CD4-positive, alpha-beta T cell (primary cell): ENCODE measurements at regions not wholly inside any gene's neighbourhood (a gene's known extent, or its start where the extent isn't known, plus 50 kb on each side); places are given as distances from the start of the nearest gene placed in this dataset.

ENCODE experiments used
- ATAC-seq: fragments of 200-7000 bp; cut with Tn5 transposase; one replicate; pipeline ENCODE4 v1.10.0; 2022; ENCODE audit warnings: mild to moderate bottlenecking; ENCODE audit not compliant: poor library complexity
- CTCF ChIA-PET: fragments of 350-600 bp; sonication (Branson Sonifier 250); formaldehyde crosslinking; loops from one replicate; lab custom pipeline; 2021; ENCODE audit warnings: antibody characterized with exemption, inconsistent platforms; lab: Charles Lee
- POLR2A ChIA-PET: fragments of 350-600 bp; sonication (Branson Sonifier 250); formaldehyde crosslinking; loops from one replicate; lab custom pipeline; 2021; ENCODE audit warnings: antibody characterized with exemption, inconsistent platforms; lab: Charles Lee
- DNase-seq, 14 experiments: peaks; one replicate each; pipeline ENCODE4 v3.0.0-alpha.2; 2013 to 2020; ENCODE audit warnings: mixed read lengths in 2 of 14
- H3K27ac ChIP-seq, 2 donors: one replicate each; pipeline versions ENCODE4 v1.5.1 to v1.7.0; 2013; ENCODE audit warnings: low read length in 2 of 2, low read depth in 1 of 2, mild to moderate bottlenecking in 1 of 2
- H3K27me3 ChIP-seq, 2 experiments: 1 replicate in 1 of 2; 2 replicates in 1 of 2; pipeline versions ENCODE4 v1.6.1 to v1.7.0; 2013; ENCODE audit warnings: low read length in 2 of 2, control low read depth in 1 of 2, mild to moderate bottlenecking in 1 of 2, moderate library complexity in 1 of 2; ENCODE audit not compliant: insufficient read depth in 2 of 2, control insufficient read depth in 1 of 2
- H3K36me3 ChIP-seq: one replicate; pipeline ENCODE4 v1.6.1; 2013; ENCODE audit warnings: low read length, control low read depth; ENCODE audit not compliant: insufficient read depth
- H3K4me1 ChIP-seq: one replicate; pipeline ENCODE4 v1.6.1; 2013; ENCODE audit warnings: low read length, control low read depth; ENCODE audit not compliant: insufficient read depth
- H3K4me3 ChIP-seq: one replicate; pipeline ENCODE4 v1.5.1; 2013; ENCODE audit warnings: mild to moderate bottlenecking, low read length, moderate library complexity
- H3K9me3 ChIP-seq, 2 experiments: 1 replicate in 1 of 2; 2 replicates in 1 of 2; pipeline versions ENCODE4 v1.6.1 to v1.7.0; 2013; ENCODE audit warnings: low read length in 2 of 2, mild to moderate bottlenecking in 2 of 2, control low read depth in 1 of 2, moderate library complexity in 1 of 2; ENCODE audit not compliant: control insufficient read depth in 1 of 2, insufficient read depth in 1 of 2
- H3K27ac Mint-ChIP-seq: one replicate; pipeline ENCODE4 v1.8.0; 2020; ENCODE audit warnings: mixed read lengths
- H3K27me3 Mint-ChIP-seq: one replicate; pipeline ENCODE4 v1.8.0; 2021; ENCODE audit warnings: mixed read lengths
- H3K36me3 Mint-ChIP-seq: one replicate; pipeline ENCODE4 v1.8.0; 2021; ENCODE audit warnings: low read depth, mixed read lengths
- H3K4me1 Mint-ChIP-seq: one replicate; pipeline ENCODE4 v1.8.0; 2021; ENCODE audit warnings: low read depth, mixed read lengths
- H3K4me3 Mint-ChIP-seq: one replicate; pipeline ENCODE4 v1.8.0; 2020; ENCODE audit warnings: mild to moderate bottlenecking, mixed read lengths
- H3K9me3 Mint-ChIP-seq: one replicate; pipeline ENCODE4 v1.8.0; 2020; ENCODE audit warnings: mixed read lengths
- intact Hi-C, 2 experiments: fragments of 100-400 bp; cut with DNase I in 1 of 2; cut with micrococcal nuclease in 1 of 2; formaldehyde crosslinking; loops; one replicate each; pipeline versions ENCODE4 v1.15.1 to v1.9.0; 2023 to 2025; cut with DNase I, micrococcal nuclease
- TF ChIP-seq, protein P1 (sequence below): fragments of 200-600 bp; IDR thresholded peaks from one replicate; pipeline ENCODE4 v1.8.0; 2022; ENCODE audit warnings: antibody characterized with exemption, mild to moderate bottlenecking

DNA sequence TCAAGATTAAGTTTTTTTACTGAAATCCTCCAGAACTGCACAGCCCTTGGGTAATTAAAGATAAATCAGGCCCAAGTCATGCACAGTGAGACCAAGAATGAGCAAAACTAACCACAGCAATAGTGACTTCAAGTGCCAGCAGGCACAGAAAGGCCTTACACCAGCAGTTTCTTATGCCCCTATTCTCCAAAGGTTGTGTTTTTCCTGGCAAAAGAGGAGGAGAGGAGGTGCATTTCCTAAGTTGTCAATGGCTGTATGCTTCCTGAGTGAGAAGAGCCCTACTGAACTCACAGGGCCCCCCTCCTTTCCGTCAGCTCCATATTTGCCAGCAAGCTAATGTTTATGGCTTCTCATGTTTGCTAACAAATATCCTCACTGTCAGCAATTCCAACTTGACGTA lies 418.7 kb upstream of the INTU start:
- TF ChIP-seq, protein P1, sequence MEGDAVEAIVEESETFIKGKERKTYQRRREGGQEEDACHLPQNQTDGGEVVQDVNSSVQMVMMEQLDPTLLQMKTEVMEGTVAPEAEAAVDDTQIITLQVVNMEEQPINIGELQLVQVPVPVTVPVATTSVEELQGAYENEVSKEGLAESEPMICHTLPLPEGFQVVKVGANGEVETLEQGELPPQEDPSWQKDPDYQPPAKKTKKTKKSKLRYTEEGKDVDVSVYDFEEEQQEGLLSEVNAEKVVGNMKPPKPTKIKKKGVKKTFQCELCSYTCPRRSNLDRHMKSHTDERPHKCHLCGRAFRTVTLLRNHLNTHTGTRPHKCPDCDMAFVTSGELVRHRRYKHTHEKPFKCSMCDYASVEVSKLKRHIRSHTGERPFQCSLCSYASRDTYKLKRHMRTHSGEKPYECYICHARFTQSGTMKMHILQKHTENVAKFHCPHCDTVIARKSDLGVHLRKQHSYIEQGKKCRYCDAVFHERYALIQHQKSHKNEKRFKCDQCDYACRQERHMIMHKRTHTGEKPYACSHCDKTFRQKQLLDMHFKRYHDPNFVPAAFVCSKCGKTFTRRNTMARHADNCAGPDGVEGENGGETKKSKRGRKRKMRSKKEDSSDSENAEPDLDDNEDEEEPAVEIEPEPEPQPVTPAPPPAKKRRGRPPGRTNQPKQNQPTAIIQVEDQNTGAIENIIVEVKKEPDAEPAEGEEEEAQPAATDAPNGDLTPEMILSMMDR: no peak
- Histone ChIP-seq H3K9me3 (no peaks in the 10 kb centered on the region), H3K4me1 (no peaks in the 10 kb centered on the region), H3K27ac (no peak overlapping the region), H3K4me3 (no peak overlapping the region), H3K27me3 (no peaks in the 10 kb centered on the region), H3K36me3 (no peaks in the 10 kb centered on the region)
- Mint-ChIP-seq H3K27me3 (no peaks in the 10 kb centered on the region), H3K9me3 (peaks cover 18% of the 10 kb centered on the region), H3K36me3 (no peaks in the 10 kb centered on the region), H3K4me3 (no peak overlapping the region), H3K27ac (no peak overlapping the region), H3K4me1 (no peaks in the 10 kb centered on the region)
- ATAC-seq (no peak), DNase-seq (no peak)
- intact Hi-C loops: no loop called here
- CTCF ChIA-PET: no interaction called here
- POLR2A ChIA-PET: no interaction called here

DNA sequence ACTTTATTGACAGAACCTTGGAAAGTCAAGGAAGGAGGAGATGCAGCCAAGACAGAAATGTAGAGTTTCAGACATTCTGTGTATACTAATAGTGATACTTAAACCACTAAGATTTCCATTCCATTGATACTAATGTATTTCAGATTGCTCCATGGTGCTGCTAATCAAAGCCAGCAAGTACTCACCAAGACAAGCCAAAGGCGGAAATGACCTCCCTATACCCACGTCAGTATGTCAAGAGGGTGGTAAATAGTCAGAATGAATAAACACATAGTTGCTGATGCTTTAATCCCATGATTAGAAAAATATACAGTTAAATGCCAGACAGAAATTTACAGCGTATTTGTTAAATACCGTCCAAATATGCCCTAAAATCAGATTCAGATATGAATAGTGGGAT lies 417.8 kb upstream of the INTU start:
- Mint-ChIP-seq H3K27ac (no peak overlapping the region), H3K9me3 (peaks cover 14% of the 10 kb centered on the region), H3K36me3 (no peaks in the 10 kb centered on the region), H3K27me3 (no peaks in the 10 kb centered on the region), H3K4me3 (no peak overlapping the region), H3K4me1 (no peaks in the 10 kb centered on the region)
- no peaks in the 10 kb centered on the region for H3K4me1 ChIP-seq
- no peak overlapping the region for H3K4me3 ChIP-seq
- POLR2A ChIA-PET: no interaction called here
- CTCF ChIA-PET: no interaction called here
- no peak overlapping the region for H3K27ac ChIP-seq
- TF ChIP-seq, protein P1: no peak
- intact Hi-C loops: no loop called here
- no peaks in the 10 kb centered on the region for H3K27me3 ChIP-seq
- no peaks in the 10 kb centered on the region for H3K9me3 ChIP-seq
- no peak for DNase-seq
- H3K36me3 ChIP-seq: no peaks in the 10 kb centered on the region
- ATAC-seq: no peak

DNA sequence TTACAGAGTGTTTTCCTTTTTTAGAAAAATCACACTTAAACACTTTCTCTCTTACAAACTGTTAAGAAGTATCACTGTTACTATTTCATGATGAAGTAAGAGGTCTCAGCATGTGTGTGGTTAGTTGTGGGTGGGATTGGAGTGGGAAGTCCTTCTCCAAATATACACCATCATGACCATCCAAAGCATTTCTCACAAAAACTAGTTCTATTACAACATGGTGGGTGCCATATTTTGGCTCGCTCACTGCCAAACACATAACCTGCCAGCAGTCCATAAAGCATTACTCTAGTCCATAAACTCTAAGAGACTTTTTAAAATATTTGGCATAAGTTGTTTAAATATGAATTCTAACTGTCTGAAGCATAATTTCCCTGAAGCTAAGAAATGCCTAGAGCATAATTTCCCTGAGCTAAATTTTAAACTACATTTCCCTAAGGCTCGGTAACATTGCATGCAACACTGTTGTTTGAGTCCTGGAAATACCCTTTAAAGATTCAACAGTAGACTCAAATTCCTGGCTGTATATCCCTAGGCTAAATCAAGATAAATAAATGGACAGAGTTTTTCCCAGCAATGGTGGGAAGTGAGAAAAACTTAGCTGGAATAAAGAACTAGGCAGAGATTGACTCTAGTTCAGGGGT lies 415.0 kb upstream of the INTU start:
- Histone ChIP-seq H3K4me1 (no peaks in the 10 kb centered on the region), H3K27ac (no peak overlapping the region), H3K36me3 (no peaks in the 10 kb centered on the region), H3K9me3 (no peaks in the 10 kb centered on the region), H3K4me3 (no peak overlapping the region), H3K27me3 (no peaks in the 10 kb centered on the region)
- ChIA-PET POLR2A (no interaction called here), CTCF (no interaction called here)
- no peak overlapping the region for H3K27ac Mint-ChIP-seq
- ATAC-seq (no peak), DNase-seq (no peak)
- no peaks in the 10 kb centered on the region for H3K4me1 Mint-ChIP-seq
- intact Hi-C loops: no loop called here
- H3K4me3 Mint-ChIP-seq: no peak overlapping the region
- H3K36me3 Mint-ChIP-seq: no peaks in the 10 kb centered on the region
- TF ChIP-seq, protein P1: no peak
- H3K9me3 Mint-ChIP-seq: peaks cover 12% of the 10 kb centered on the region
- no peaks in the 10 kb centered on the region for H3K27me3 Mint-ChIP-seq
